Neural cell (in vitro differentiated cells): ENCODE measurements at regions not wholly inside any gene's neighbourhood (a gene's known extent, or its start where the extent isn't known, plus 50 kb on each side); places are given as distances from the start of the nearest gene placed in this dataset.

Source experiments
- H2AFZ ChIP-seq: fragments of 200-600, 300-800 bp; sonication (generic), shearing (Covaris generic); 2 replicates; pipeline ENCODE4 v1.6.0; 2014; ENCODE audit warnings: low read depth, mild to moderate bottlenecking, antibody characterized with exemption, low read length, moderate library complexity
- H3F3A ChIP-seq: fragments of 200-600 bp; shearing (Covaris generic); 2 replicates; pipeline ENCODE4 v1.6.1; 2016; ENCODE audit warnings: mild to moderate bottlenecking, moderate library complexity, mixed read lengths, antibody characterized with exemption, low read length; ENCODE audit not compliant: insufficient read depth, poor library complexity, severe bottlenecking
- H3K27ac ChIP-seq: fragments of 200-600, 300-800 bp; sonication (generic), shearing (Covaris generic); 2 replicates; pipeline ENCODE4 v1.5.1; 2014; ENCODE audit warnings: mild to moderate bottlenecking, low read length, moderate library complexity
- H3K27me3 ChIP-seq: fragments of 300-800, 200-600 bp; sonication (generic), shearing (Covaris generic); 2 replicates; pipeline ENCODE4 v1.6.0; 2014; ENCODE audit warnings: mild to moderate bottlenecking, low read depth, low read length, moderate library complexity; ENCODE audit not compliant: insufficient read depth
- H3K36me3 ChIP-seq: fragments of 300-800, 200-600 bp; sonication (generic), shearing (Covaris generic); 2 replicates; pipeline ENCODE4 v1.5.1; 2014; ENCODE audit warnings: mild to moderate bottlenecking, antibody characterized with exemption, low read length, moderate library complexity; ENCODE audit not compliant: insufficient read depth
- H3K4me2 ChIP-seq: fragments of 300-800, 200-600 bp; sonication (generic), shearing (Covaris generic); 2 replicates; pipeline ENCODE4 v1.6.0; 2014; ENCODE audit warnings: mild to moderate bottlenecking, low read length
- H3K4me3 ChIP-seq: fragments of 300-800, 200-600 bp; sonication (generic), shearing (Covaris generic); 2 replicates; pipeline ENCODE4 v1.5.1; 2014; ENCODE audit warnings: mild to moderate bottlenecking, low read length, moderate library complexity
- H3K79me2 ChIP-seq: fragments of 200-600 bp; shearing (Covaris generic); replicated peaks from 2 replicates; pipeline ENCODE4 v1.6.0; 2014; ENCODE audit warnings: mild to moderate bottlenecking, low read length, moderate library complexity; ENCODE audit not compliant: insufficient read depth
- H3K9ac ChIP-seq: fragments of 300-800, 200-600 bp; sonication (generic), shearing (Covaris generic); 2 replicates; pipeline ENCODE4 v1.6.1; 2016; ENCODE audit warnings: mild to moderate bottlenecking, low read length, mixed read lengths
- H3K9me2 ChIP-seq: fragments of 200-600 bp; shearing (Covaris generic); 2 replicates; pipeline ENCODE4 v1.6.1; 2016; ENCODE audit warnings: mild to moderate bottlenecking, low read length, mixed read lengths; ENCODE audit not compliant: insufficient read depth
- H3K9me3 ChIP-seq: fragments of 200-600, 300-800 bp; sonication (generic), shearing (Covaris generic); 2 replicates; pipeline ENCODE4 v1.6.1; 2016; ENCODE audit warnings: mild to moderate bottlenecking, mixed run types, low read length, moderate library complexity, mixed read lengths
- H4K20me1 ChIP-seq: fragments of 200-600 bp; shearing (Covaris generic); 2 replicates; pipeline ENCODE4 v1.6.1; 2016; ENCODE audit warnings: mild to moderate bottlenecking, mixed run types; ENCODE audit not compliant: insufficient read depth
- CTCF ChIP-seq: fragments of 450-650 bp; IDR thresholded peaks from 2 replicates; pipeline ENCODE4 v1.5.1; 2014; ENCODE audit warnings: antibody characterized with exemption, mild to moderate bottlenecking, moderate library complexity; ENCODE audit not compliant: poor library complexity, severe bottlenecking
- EP300 ChIP-seq: fragments of 450-650 bp; conservative IDR thresholded peaks from 2 replicates; pipeline ENCODE4 v1.6.1; 2014; ENCODE audit warnings: antibody characterized with exemption, mild to moderate bottlenecking, moderate library complexity; ENCODE audit not compliant: poor library complexity, severe bottlenecking
- EZH2 ChIP-seq: fragments of 200-600, 300-800 bp; shearing (Covaris generic), sonication (generic); IDR thresholded peaks from 2 replicates; pipeline ENCODE4 v1.6.1; 2014; ENCODE audit warnings: antibody characterized with exemption, low read length, borderline replicate concordance, mild to moderate bottlenecking; ENCODE audit not compliant: insufficient read depth, poor library complexity, severe bottlenecking
- MXI1 ChIP-seq: fragments of 450-650 bp; conservative IDR thresholded peaks from 2 replicates; pipeline ENCODE4 v1.6.1; 2014; ENCODE audit warnings: antibody characterized with exemption, mild to moderate bottlenecking; ENCODE audit not compliant: poor library complexity, severe bottlenecking
- POLR2AphosphoS5 ChIP-seq: IDR thresholded peaks from 2 replicates; pipeline ENCODE4 v1.6.1; 2012
- RAD21 ChIP-seq: fragments of 450-650 bp; conservative IDR thresholded peaks from 2 replicates; pipeline ENCODE4 v1.6.1; 2014; ENCODE audit warnings: antibody characterized with exemption, mild to moderate bottlenecking, moderate library complexity
- REST ChIP-seq: IDR thresholded peaks from 2 replicates; pipeline ENCODE4 v1.6.1; 2012; ENCODE audit warnings: borderline replicate concordance
- SMC3 ChIP-seq: fragments of 450-650 bp; conservative IDR thresholded peaks from 2 replicates; pipeline ENCODE4 v1.6.1; 2014; ENCODE audit warnings: antibody characterized with exemption, mild to moderate bottlenecking, moderate library complexity; ENCODE audit not compliant: poor library complexity
- TAF1 ChIP-seq: IDR thresholded peaks from 2 replicates; pipeline ENCODE4 v1.6.1; 2012; ENCODE audit warnings: low read depth

- no peaks in the 10 kb centered on the region for H3K9me3 ChIP-seq
- no peaks in the 10 kb centered on the region for H3K9me2 ChIP-seq
- H3K27me3 ChIP-seq: no peaks in the 10 kb centered on the region
- no peak overlapping the region for H3K4me3 ChIP-seq
- no peaks in the 10 kb centered on the region for H3K79me2 ChIP-seq
- TF ChIP-seq REST (no peak), EZH2 (no peak), EP300 (no peak), RAD21 (no peak), TAF1 (no peak), MXI1 (no peak)
- no peak overlapping the region for H3K9ac ChIP-seq
- H3K4me2 ChIP-seq: no peak overlapping the region
- H2AFZ ChIP-seq: no peak overlapping the region
- no peaks in the 10 kb centered on the region for H4K20me1 ChIP-seq
- H3K27ac ChIP-seq: no peak overlapping the region
- H3K36me3 ChIP-seq: no peaks in the 10 kb centered on the region
- no peaks in the 10 kb centered on the region for H3F3A ChIP-seq
These were observed 1094.9 kb upstream of the C9orf72 start for GRCh38 chr9:28668158-28668557.

DNA sequence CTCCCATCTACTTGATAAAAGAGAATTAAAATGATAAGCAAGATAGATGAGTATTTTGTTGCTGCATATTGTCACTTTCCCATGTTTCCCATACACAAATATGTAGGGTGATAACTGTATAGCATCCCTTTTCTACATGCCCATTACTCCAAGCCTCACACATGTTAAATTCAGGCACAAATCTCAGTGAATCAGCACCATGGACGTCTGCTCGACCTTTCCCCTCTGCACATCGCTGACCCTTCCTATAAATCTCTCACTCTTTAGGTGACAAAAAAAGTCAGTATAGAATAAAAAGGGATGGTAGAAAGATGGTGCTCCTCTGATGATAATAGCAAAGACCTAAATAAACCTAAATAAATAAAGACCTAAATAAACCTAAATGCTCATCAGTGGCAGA lies 1097.7 kb upstream of the C9orf72 start:
- TF ChIP-seq RAD21: no peak
- TF ChIP-seq CTCF: no peak
- no peak for TF ChIP-seq EP300
- TF ChIP-seq EZH2: no peak
- TF ChIP-seq SMC3: no peak
- no peak for TF ChIP-seq TAF1
- no peak for TF ChIP-seq POLR2AphosphoS5
- no peak for TF ChIP-seq REST
- TF ChIP-seq MXI1: no peak

More for the DNA sequence above, 1097.7 kb upstream of the C9orf72 start:
- Histone ChIP-seq H3F3A (no peaks in the 10 kb centered on the region), H3K27ac (no peak overlapping the region), H3K9ac (no peak overlapping the region), H3K4me2 (no peak overlapping the region), H3K9me2 (no peaks in the 10 kb centered on the region), H4K20me1 (no peaks in the 10 kb centered on the region), H3K27me3 (no peaks in the 10 kb centered on the region), H3K9me3 (no peaks in the 10 kb centered on the region), H3K79me2 (no peaks in the 10 kb centered on the region), H2AFZ (no peak overlapping the region), H3K4me3 (no peak overlapping the region), H3K36me3 (no peaks in the 10 kb centered on the region)
